Type B pancreatic cell (in vitro differentiated cells): ENCODE measurements at regions not wholly inside any gene's neighbourhood (a gene's known extent, or its start where the extent isn't known, plus 50 kb on each side); places are given as distances from the start of the nearest gene placed in this dataset.

Source experiments
- DNase-seq: peaks from one replicate; pipeline ENCODE4 v3.0.0; 2021; ENCODE audit warnings: mixed read lengths; ENCODE audit not compliant: unreplicated experiment; ENCODE audit errors: extremely low spot score
- H3K27ac Mint-ChIP-seq: 2 replicates; pipeline ENCODE4 v1.8.0; 2021; ENCODE audit warnings: mild to moderate bottlenecking, mixed read lengths
- H3K27me3 Mint-ChIP-seq: 2 replicates; pipeline ENCODE4 v1.8.0; 2021; ENCODE audit warnings: mixed read lengths
- H3K36me3 Mint-ChIP-seq: 2 replicates; pipeline ENCODE4 v1.8.0; 2021; ENCODE audit warnings: mixed read lengths
- H3K4me1 Mint-ChIP-seq: one replicate; pipeline ENCODE4 v1.8.0; 2021; ENCODE audit warnings: mixed read lengths; ENCODE audit not compliant: unreplicated experiment
- H3K4me3 Mint-ChIP-seq: 2 replicates; pipeline ENCODE4 v1.8.0; 2021; ENCODE audit warnings: mild to moderate bottlenecking, mixed read lengths
- H3K9me3 Mint-ChIP-seq: 2 replicates; pipeline ENCODE4 v1.8.0; 2021; ENCODE audit warnings: mixed read lengths
- CTCF ChIP-seq: fragments of 200-600 bp; sonication (generic); conservative IDR thresholded peaks from 2 replicates; pipeline ENCODE4 v1.5.0; 2021; ENCODE audit warnings: antibody characterized with exemption, mild to moderate bottlenecking

DNA sequence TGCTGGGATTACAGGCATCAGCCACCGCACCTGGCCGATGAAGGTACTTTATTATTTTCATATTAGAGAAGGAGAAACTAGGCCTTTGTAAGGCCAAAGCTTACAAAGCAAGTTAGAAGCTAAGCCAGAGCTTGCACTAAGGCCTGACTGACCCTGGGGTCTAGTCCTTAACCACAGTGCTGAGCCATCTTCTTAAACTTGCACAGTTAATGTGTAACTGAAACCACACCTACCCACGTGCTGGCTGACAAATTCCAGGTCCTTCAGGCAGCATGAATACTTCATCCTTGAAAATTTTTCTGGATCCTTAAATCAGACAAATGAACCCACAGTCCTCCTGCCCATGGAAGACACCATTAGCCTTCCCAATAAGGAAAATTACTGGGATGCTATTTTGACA lies 880.6 kb downstream of the UQCRFS1 start:
- Mint-ChIP-seq H3K36me3 (no peaks in the 10 kb centered on the region), H3K27me3 (peaks cover under 1% of the 10 kb centered on the region), H3K9me3 (peaks cover 8% of the 10 kb centered on the region), H3K27ac (no peak overlapping the region), H3K4me3 (no peak overlapping the region), H3K4me1 (no peaks in the 10 kb centered on the region)
- no peak for DNase-seq
- no peak for TF ChIP-seq CTCF

DNA sequence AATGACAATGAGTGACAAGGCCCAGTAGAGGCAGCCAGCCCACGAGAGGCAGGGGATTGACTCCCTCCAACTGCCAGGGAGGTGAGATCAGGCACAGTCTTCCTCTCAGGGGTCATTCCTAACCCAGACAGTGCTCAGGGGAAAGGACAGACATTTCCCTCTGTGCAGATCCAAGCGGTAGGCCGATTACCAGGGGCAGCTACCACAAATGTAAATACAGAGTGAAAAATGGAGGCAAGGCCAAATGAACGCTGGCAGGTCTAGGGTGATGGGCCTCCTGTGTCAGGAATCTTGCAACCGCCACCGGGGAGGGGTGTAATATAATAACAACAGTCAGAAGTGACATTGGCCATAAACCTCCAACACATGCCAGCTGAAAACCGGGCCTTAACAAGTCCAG lies 881.4 kb downstream of the UQCRFS1 start:
- Mint-ChIP-seq H3K9me3 (peaks cover 8% of the 10 kb centered on the region), H3K27me3 (peaks cover 5% of the 10 kb centered on the region), H3K4me3 (no peak overlapping the region), H3K4me1 (no peaks in the 10 kb centered on the region), H3K36me3 (no peaks in the 10 kb centered on the region), H3K27ac (no peak overlapping the region)
- TF ChIP-seq CTCF: no peak
- DNase-seq: no peak

DNA sequence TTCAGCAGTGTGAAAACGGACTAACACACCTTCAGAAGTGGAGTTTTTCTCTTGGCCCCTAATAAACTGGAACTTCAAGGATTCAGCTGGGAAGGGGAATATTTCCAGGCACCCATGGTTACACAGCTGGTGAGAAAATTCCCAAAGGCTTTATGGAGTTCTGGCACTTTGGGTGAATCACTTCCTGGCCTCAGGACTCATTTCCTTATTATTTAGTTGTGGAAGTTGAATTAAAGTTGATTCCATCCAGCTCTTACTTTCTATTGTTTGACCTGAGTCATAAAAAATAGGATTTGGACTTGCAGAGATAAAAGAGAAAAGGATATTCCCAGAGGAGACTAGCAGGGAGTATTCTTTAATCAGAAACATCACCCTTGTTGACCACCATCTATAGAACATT lies 882.1 kb downstream of the UQCRFS1 start:
- Mint-ChIP-seq H3K9me3 (peaks cover 8% of the 10 kb centered on the region), H3K4me3 (no peak overlapping the region), H3K4me1 (no peaks in the 10 kb centered on the region), H3K27ac (no peak overlapping the region), H3K27me3 (peaks cover 11% of the 10 kb centered on the region), H3K36me3 (no peaks in the 10 kb centered on the region)
- no peak for DNase-seq
- no peak for TF ChIP-seq CTCF

GRCh38 chr19:28329429-28329828 lies 883.5 kb downstream of the UQCRFS1 start:
- H3K4me1 Mint-ChIP-seq: no peaks in the 10 kb centered on the region
- H3K27ac Mint-ChIP-seq: no peak overlapping the region
- DNase-seq: no peak
- no peak overlapping the region for H3K4me3 Mint-ChIP-seq
- H3K27me3 Mint-ChIP-seq: peaks cover 19% of the 10 kb centered on the region
- no peaks in the 10 kb centered on the region for H3K36me3 Mint-ChIP-seq
- peaks cover 8% of the 10 kb centered on the region for H3K9me3 Mint-ChIP-seq
- TF ChIP-seq CTCF: no peak

DNA sequence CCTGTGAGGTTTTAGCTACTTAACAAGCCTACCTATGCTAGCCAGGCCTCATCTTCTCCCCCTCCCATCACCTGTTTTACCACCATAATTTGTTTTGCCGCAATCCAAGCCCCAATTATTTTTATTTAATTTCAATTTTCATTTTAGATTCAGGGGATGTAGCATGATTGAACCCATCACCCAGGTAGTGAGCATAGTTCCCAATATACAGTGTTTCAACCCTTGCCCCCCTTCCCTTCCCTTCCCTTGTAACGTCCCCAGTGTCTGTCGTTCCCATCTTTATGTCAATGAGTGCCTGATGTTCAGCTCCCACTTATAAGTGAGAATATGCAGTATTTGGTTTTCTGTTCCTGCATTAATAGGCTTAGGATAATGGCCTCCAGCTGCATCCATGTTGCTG lies 885.0 kb downstream of the UQCRFS1 start:
- Mint-ChIP-seq H3K27ac (no peak overlapping the region), H3K4me3 (no peak overlapping the region), H3K36me3 (no peaks in the 10 kb centered on the region), H3K27me3 (peaks cover 22% of the 10 kb centered on the region), H3K9me3 (peaks cover 8% of the 10 kb centered on the region), H3K4me1 (no peaks in the 10 kb centered on the region)
- no peak for DNase-seq
- TF ChIP-seq CTCF: no peak

- peaks cover 7% of the 10 kb centered on the region for H3K4me1 Mint-ChIP-seq
- no peak for DNase-seq
- no peak overlapping the region for H3K27ac Mint-ChIP-seq
- H3K9me3 Mint-ChIP-seq: peaks cover 8% of the 10 kb centered on the region
- peaks cover 30% of the 10 kb centered on the region for H3K27me3 Mint-ChIP-seq
- H3K36me3 Mint-ChIP-seq: no peaks in the 10 kb centered on the region
- no peak for TF ChIP-seq CTCF
- no peak overlapping the region for H3K4me3 Mint-ChIP-seq
Measured at GRCh38 chr19:28326746-28327145, 886.2 kb downstream of the UQCRFS1 start.
